SW480 (cell line): ENCODE measurements at regions not wholly inside any gene's neighbourhood (a gene's known extent, or its start where the extent isn't known, plus 50 kb on each side); places are given as distances from the start of the nearest gene placed in this dataset.
A peak's percentile ranks its signal among the peaks of the same experiment; 100 is the strongest.

Experiments used
- DNase-seq: peaks from one replicate; pipeline ENCODE4 v3.0.0-alpha.2; 2016; ENCODE audit warnings: low spot score

DNA sequence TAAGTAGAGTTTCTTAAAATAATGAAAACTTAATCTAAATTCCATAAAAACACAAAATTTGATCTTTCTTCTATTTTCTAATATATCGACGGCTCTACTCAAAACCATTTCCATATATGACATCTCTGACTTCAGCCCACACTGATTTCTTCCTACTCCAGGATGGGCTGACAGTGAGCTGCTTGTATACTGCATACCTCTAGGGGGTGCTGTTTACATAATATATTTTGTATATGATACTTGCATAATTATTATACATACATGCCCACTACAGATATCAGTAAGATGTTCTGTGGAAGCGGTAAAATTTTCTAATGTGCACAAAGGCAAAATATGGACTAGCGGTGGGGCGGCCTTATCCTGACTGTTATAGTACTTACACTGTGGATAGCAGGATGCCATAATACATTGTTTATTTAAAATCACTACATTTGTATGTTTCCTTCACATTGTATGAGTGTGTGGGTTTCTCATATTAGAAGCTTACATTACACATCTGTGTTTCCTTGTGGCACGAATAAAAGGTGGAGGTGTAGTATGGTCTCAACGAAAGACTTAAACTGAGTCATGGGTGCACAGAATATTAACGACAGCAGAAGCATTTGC, 66.1 kb upstream of the NXPH2 start:
- DNase-seq: peak; percentile 33

DNA sequence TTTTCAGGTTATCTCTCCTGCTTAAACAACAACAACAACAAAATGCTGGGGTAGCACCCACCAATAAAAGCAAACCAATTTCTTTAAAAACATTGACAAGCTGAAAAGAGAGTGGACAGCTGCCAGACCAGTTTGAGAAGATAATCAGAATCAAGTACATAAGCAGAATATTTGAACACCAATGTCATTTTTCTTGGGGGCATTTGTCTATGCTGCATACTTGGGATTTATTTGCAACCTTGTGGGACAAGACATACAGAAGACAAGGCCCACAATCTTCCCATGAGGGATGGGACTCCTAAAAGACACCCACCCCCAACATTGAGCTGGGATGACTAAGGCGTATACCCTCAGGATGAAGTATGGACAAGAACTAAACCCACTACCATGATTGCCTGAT, 62.2 kb upstream of the NXPH2 start:
- no peak for DNase-seq

DNA sequence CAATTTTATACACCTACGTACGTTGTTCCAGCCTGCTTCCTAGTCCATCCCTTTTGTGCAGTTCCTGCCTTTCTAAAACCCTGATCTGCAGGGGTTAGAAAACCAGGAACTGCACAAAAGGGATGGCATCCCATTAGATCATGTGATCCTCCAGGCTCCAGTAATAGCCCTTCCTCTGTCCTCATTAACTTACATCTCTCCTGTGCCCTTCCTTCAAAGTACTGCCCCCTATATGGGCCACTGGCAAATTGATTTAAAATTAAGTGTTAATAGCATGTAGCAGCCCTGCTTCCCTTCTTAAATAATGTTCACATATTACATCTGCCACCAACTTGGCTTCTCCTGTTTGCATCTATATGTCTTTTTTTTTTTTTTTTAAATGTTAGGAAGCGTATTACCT, 61.3 kb upstream of the NXPH2 start:
- no peak for DNase-seq

GRCh38 chr2:138838851-138839620, 58.8 kb upstream of the NXPH2 start:
- DNase-seq: no peak

DNA sequence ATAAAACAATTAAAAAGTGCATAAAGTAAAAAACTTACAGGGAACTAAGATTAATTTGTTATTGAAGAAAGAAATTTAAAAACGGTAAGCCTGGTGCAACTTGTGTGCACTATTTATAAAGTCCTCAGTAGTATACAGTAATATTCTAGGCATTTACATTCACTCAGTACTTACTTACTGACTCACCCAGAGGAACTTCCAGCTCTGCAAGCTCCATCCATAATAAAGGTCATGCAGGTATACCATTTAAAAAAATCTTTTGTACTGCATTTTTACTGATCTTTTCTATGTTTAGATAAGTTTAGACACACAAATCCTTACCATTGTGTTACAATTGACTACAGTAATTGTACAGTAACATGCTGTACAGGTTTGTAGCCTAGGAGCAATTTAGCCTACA, 51.5 kb upstream of the NXPH2 start:
- DNase-seq: no peak

DNA sequence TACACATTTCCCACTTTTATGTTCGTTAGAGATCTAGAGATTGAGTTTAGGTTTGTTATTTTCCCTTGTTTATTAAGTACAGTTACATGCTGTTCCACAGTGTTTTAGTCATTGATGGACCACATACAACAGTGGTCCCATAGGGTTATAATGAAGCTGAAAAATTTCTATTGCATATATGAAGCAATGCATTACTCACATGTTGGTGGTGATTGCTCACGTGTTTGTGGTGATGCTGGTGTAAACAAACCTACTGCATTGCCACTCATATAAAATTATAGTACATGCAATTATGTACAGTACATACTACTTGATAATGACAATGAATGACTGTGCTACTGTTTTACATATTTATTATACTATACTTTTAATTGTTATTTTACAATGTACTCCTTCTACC, 51.0 kb upstream of the NXPH2 start:
- no peak for DNase-seq

DNA sequence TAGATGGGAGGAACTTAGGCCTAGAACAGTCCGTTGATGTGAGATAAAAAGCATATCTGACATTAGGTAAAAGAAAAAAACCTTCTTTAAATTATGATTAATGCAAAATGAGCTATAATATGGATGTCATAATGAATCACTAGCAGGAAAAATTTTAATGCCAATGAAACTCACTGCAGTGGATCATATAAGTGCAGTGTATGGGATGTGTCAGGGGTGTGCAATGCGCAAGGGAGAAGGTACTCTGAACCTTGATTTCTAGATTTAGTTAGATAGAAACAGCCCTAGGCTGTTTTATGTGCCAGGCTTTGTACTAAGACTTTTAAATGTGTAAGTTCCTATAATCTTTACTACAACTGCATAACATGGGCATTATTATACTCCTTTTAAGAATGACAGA, 50.4 kb upstream of the NXPH2 start:
- no peak for DNase-seq
